Spleen (tissue), 7 donors: ENCODE measurements at regions not wholly inside any gene's neighbourhood (a gene's known extent, or its start where the extent isn't known, plus 50 kb on each side); places are given as distances from the start of the nearest gene placed in this dataset.

Source experiments
- CTCF ChIP-seq, 11 experiments: fragments of 200-600 bp in 7 of 11; fragments of 450-650 bp in 4 of 11; sonication (generic) in 4 of 11; IDR thresholded peaks in 8 of 11; conservative IDR thresholded peaks in 3 of 11; 1 replicate in 7 of 11; 2 replicates in 4 of 11; pipeline versions ENCODE4 v1.4.0 to v1.8.0; 2016 to 2021; ENCODE audit warnings: antibody characterized with exemption in 11 of 11, inconsistent platforms in 4 of 11, mild to moderate bottlenecking in 1 of 11
- POLR2A ChIP-seq, 3 donors: fragments of 450-650 bp; IDR thresholded peaks; one replicate each; pipeline ENCODE4 v1.5.1; 2017; ENCODE audit warnings: antibody characterized with exemption in 3 of 3, mild to moderate bottlenecking in 1 of 3
- donor health status: DM: no; HTN: no; CAD: no; lungs with moderate emphysema.
- donor health status: DM: no; HTN: no; CAD: no.
- donor health status: DM: no; HTN: no; CAD: no.

- TF ChIP-seq CTCF (IDR thresholded peaks at IDR 0.05 in 8 of 11, conservative IDR thresholded peaks at IDR 0.05 in 3 of 11): no peak
- TF ChIP-seq POLR2A (IDR thresholded peaks at IDR 0.05): no peak
Observed at GRCh38 chr21:28871388-28872010, 121.2 kb downstream of the LTN1 start.
